H1 (cell line): ENCODE measurements at regions not wholly inside any gene's neighbourhood (a gene's known extent, or its start where the extent isn't known, plus 50 kb on each side); places are given as distances from the start of the nearest gene placed in this dataset.

ENCODE experiments used
- CTCF ChIA-PET: fragments of 300-600 bp; sonication (Branson Sonifier 250); formaldehyde crosslinking; loops from one replicate; lab custom pipeline; 2021; ENCODE audit not compliant: partially characterized antibody; lab: Charles Lee
- POLR2A ChIA-PET: fragments of 300-600 bp; sonication (Branson Sonifier 250); formaldehyde crosslinking; loops from one replicate; lab custom pipeline; 2021; ENCODE audit warnings: inconsistent platforms; ENCODE audit not compliant: partially characterized antibody; lab: Charles Lee
- DNase-seq, 2 experiments: peaks; one replicate each; pipeline versions ENCODE4 v3.0.0 to v3.0.0-alpha.2; 2010 to 2022; ENCODE audit warnings: low spot score in 2 of 2, low read depth in 1 of 2, mixed read lengths in 1 of 2
- FAIRE-seq: peaks from 2 replicates; lab custom pipeline; 2011; peaks lifted over from hg19 to GRCh38; lab: Jason Lieb, UNC
- H2AFZ ChIP-seq: 2 replicates; pipeline ENCODE4 v1.8.1; 2012; ENCODE audit warnings: low read length, inconsistent platforms
- H2AK5ac ChIP-seq: 2 replicates; pipeline ENCODE4 v1.6.1; 2013; ENCODE audit warnings: low read depth, low read length
- H2BK120ac ChIP-seq: replicated peaks from 2 replicates; pipeline ENCODE3; 2013; ENCODE audit warnings: low read depth, low read length, inconsistent platforms
- H2BK12ac ChIP-seq: 2 replicates; pipeline ENCODE4 v1.6.1; 2013; ENCODE audit warnings: low read depth, low read length
- H2BK15ac ChIP-seq: 2 replicates; pipeline ENCODE4 v1.6.1; 2013; ENCODE audit warnings: low read length
- H2BK20ac ChIP-seq: 2 replicates; pipeline ENCODE4 v1.6.1; 2013; ENCODE audit warnings: low read length
- H2BK5ac ChIP-seq: 2 replicates; pipeline ENCODE4 v1.6.1; 2013; ENCODE audit warnings: low read depth, low read length
- H3K14ac ChIP-seq: 2 replicates; pipeline ENCODE4 v1.6.1; 2013; ENCODE audit warnings: inconsistent platforms; ENCODE audit not compliant: insufficient read length
- H3K18ac ChIP-seq: 2 replicates; pipeline ENCODE4 v1.6.1; 2013; ENCODE audit warnings: low read length; ENCODE audit errors: extremely low read depth
- H3K23ac ChIP-seq: 2 replicates; pipeline ENCODE4 v1.6.1; 2013; ENCODE audit warnings: inconsistent platforms; ENCODE audit not compliant: insufficient read length
- H3K23me2 ChIP-seq: 2 replicates; pipeline ENCODE4 v1.6.1; 2013; ENCODE audit warnings: low read depth, low read length
- H3K27ac ChIP-seq: 2 replicates; pipeline ENCODE4 v1.6.1; 2011; ENCODE audit warnings: low read depth, low read length, inconsistent platforms
- H3K27me3 ChIP-seq, 4 experiments: replicated peaks in 1 of 4; 1 replicate in 1 of 4; 2 replicates in 3 of 4; pipeline versions ENCODE4 v1.6.1 to v1.8.1; 2011 to 2013; ENCODE audit warnings: low read length in 3 of 4, mild to moderate bottlenecking in 3 of 4, inconsistent platforms in 2 of 4, mixed read lengths in 2 of 4, moderate library complexity in 1 of 4; ENCODE audit not compliant: control insufficient read depth in 3 of 4, insufficient read depth in 3 of 4; ENCODE audit errors: extremely low read depth in 1 of 4
- H3K36me3 ChIP-seq, 4 experiments: 2 replicates each; pipeline versions ENCODE4 v1.6.1 to v1.8.1; 2011 to 2013; ENCODE audit warnings: mild to moderate bottlenecking in 4 of 4, low read length in 3 of 4, moderate library complexity in 2 of 4, control low read depth in 1 of 4, inconsistent platforms in 1 of 4; ENCODE audit not compliant: insufficient read depth in 4 of 4, control insufficient read depth in 2 of 4
- H3K4ac ChIP-seq: replicated peaks from 2 replicates; pipeline ENCODE3; 2013; ENCODE audit warnings: low read length, low read depth, mixed read lengths, inconsistent platforms; ENCODE audit not compliant: insufficient read length
- H3K4me1 ChIP-seq, 4 experiments: replicated peaks in 1 of 4; 1 replicate in 1 of 4; 2 replicates in 3 of 4; pipeline versions ENCODE4 v1.6.1 to v1.8.1; 2011 to 2013; ENCODE audit warnings: low read length in 3 of 4, inconsistent platforms in 2 of 4, mixed read lengths in 1 of 4; ENCODE audit not compliant: insufficient read depth in 4 of 4, control insufficient read depth in 3 of 4
- H3K4me2 ChIP-seq, 2 experiments: 2 replicates each; pipeline versions ENCODE4 v1.6.1 to v1.8.1; 2011 to 2013; ENCODE audit warnings: low read depth in 2 of 2, low read length in 2 of 2, control low read depth in 1 of 2, inconsistent platforms in 1 of 2, mild to moderate bottlenecking in 1 of 2; ENCODE audit not compliant: insufficient read depth in 1 of 2
- H3K4me3 ChIP-seq, 4 experiments: fragments of 200-600, 300-600 bp in 1 of 4; sonication (generic), shearing (Covaris generic), sonication (Bioruptor Twin) in 1 of 4; 2 replicates each; pipeline versions ENCODE4 v1.5.1 to v1.8.1; 2011 to 2016; ENCODE audit warnings: low read length in 4 of 4, low read depth in 3 of 4, control low read depth in 2 of 4, inconsistent platforms in 2 of 4, mild to moderate bottlenecking in 2 of 4, mixed read lengths in 1 of 4, moderate library complexity in 1 of 4; ENCODE audit not compliant: insufficient read depth in 2 of 4; ENCODE audit errors: extremely low read depth in 1 of 4
- H3K56ac ChIP-seq: replicated peaks from 2 replicates; pipeline ENCODE3; 2013; ENCODE audit warnings: low read depth, mild to moderate bottlenecking, mixed read lengths, low read length, inconsistent platforms; ENCODE audit not compliant: insufficient read length
- H3K79me1 ChIP-seq: 2 replicates; pipeline ENCODE4 v1.6.1; 2013; ENCODE audit warnings: low read depth, low read length, control low read depth
- H3K79me2 ChIP-seq, 2 experiments: 2 replicates each; pipeline versions ENCODE4 v1.6.1 to v1.8.1; 2012 to 2013; ENCODE audit warnings: low read length in 2 of 2, mild to moderate bottlenecking in 2 of 2, inconsistent platforms in 1 of 2; ENCODE audit not compliant: insufficient read depth in 2 of 2, control insufficient read depth in 1 of 2
- H3K9ac ChIP-seq, 4 experiments: replicated peaks in 1 of 4; 1 replicate in 1 of 4; 2 replicates in 3 of 4; pipeline versions ENCODE4 v1.6.1 to v1.8.1; 2011 to 2013; ENCODE audit warnings: low read depth in 3 of 4, low read length in 3 of 4, control low read depth in 2 of 4, mild to moderate bottlenecking in 2 of 4, moderate library complexity in 2 of 4, inconsistent platforms in 1 of 4; ENCODE audit errors: extremely low read depth in 1 of 4
- H3K9me3 ChIP-seq, 2 experiments: 2 replicates each; pipeline versions ENCODE4 v1.6.1 to v1.8.1; 2012 to 2013; ENCODE audit warnings: mild to moderate bottlenecking in 2 of 2, moderate library complexity in 2 of 2, control low read depth in 1 of 2, inconsistent platforms in 1 of 2, low read depth in 1 of 2, low read length in 1 of 2, mixed read lengths in 1 of 2; ENCODE audit not compliant: insufficient read depth in 2 of 2
- H4K20me1 ChIP-seq, 2 experiments: replicated peaks in 1 of 2; 2 replicates each; pipeline versions ENCODE3 to v1.8.1; 2011 to 2013; ENCODE audit warnings: inconsistent platforms in 2 of 2, low read length in 2 of 2, mild to moderate bottlenecking in 1 of 2; ENCODE audit not compliant: insufficient read depth in 2 of 2, control insufficient read depth in 1 of 2
- H4K5ac ChIP-seq: 2 replicates; pipeline ENCODE4 v1.6.1; 2013; ENCODE audit warnings: low read length, low read depth, mixed read lengths, inconsistent platforms; ENCODE audit not compliant: insufficient read length
- H4K8ac ChIP-seq: 2 replicates; pipeline ENCODE4 v1.8.0; 2013; ENCODE audit warnings: mild to moderate bottlenecking, moderate library complexity, low read length, inconsistent platforms; ENCODE audit not compliant: insufficient read depth; ENCODE audit errors: extremely low read depth
- H4K91ac ChIP-seq: replicated peaks from 2 replicates; pipeline ENCODE3; 2013; ENCODE audit warnings: low read length, mixed read lengths, inconsistent platforms; ENCODE audit not compliant: insufficient read length
- BACH1 ChIP-seq: IDR thresholded peaks from 2 replicates; pipeline ENCODE4 v1.6.1; 2012; ENCODE audit warnings: low read length, improper control_type of control experiment
- BCL11A ChIP-seq, 2 experiments: IDR thresholded peaks; one replicate each; pipeline ENCODE4 v1.6.1; 2011; ENCODE audit warnings: low read depth in 2 of 2, low read length in 2 of 2, mild to moderate bottlenecking in 2 of 2
- CTBP2 ChIP-seq: IDR thresholded peaks from 2 replicates; pipeline ENCODE4 v1.7.0; 2011; ENCODE audit warnings: borderline replicate concordance, mild to moderate bottlenecking, moderate library complexity, mixed read lengths, low read length; ENCODE audit not compliant: insufficient read depth, insufficient read length
- E2F6 ChIP-seq: IDR thresholded peaks from 2 replicates; pipeline ENCODE4 v1.6.1; 2012; ENCODE audit warnings: inconsistent platforms
- MAFK ChIP-seq: IDR thresholded peaks from 2 replicates; pipeline ENCODE4 v1.6.1; 2012; ENCODE audit warnings: low read depth, mild to moderate bottlenecking, improper control_type of control experiment, low read length
- POLR2AphosphoS5 ChIP-seq: IDR thresholded peaks from 2 replicates; pipeline ENCODE4 v1.6.1; 2011; ENCODE audit warnings: low read depth, low read length
- SP1 ChIP-seq: IDR thresholded peaks from 2 replicates; pipeline ENCODE4 v1.6.1; 2011; ENCODE audit warnings: low read depth, low read length
- TBP ChIP-seq: IDR thresholded peaks from 2 replicates; pipeline ENCODE4 v1.6.1; 2011; ENCODE audit warnings: low read depth, low read length, improper control_type of control experiment
- TEAD4 ChIP-seq: IDR thresholded peaks from 2 replicates; pipeline ENCODE4 v1.6.1; 2012; ENCODE audit warnings: low read depth, low read length, inconsistent platforms, mixed read lengths
- WGBS, 2 experiments: shearing (Covaris generic) in 1 of 2; methylation state at CpG; one replicate each; pipeline versions ENCODE4 v1.1.6 to v1.1.7; 2013 to 2015; ENCODE audit warnings: low lambda C conversion rate in 2 of 2, mixed read lengths in 2 of 2, inconsistent platforms in 1 of 2, low coverage in 1 of 2, missing lambda C conversion rate in 1 of 2; ENCODE audit not compliant: insufficient replicate concordance in 2 of 2, insufficient coverage in 1 of 2, insufficient read length in 1 of 2; ENCODE audit errors: extremely low coverage in 1 of 2, missing lambda C conversion rate in 1 of 2; 5-methylcytosine and 5-hydroxymethylcytosine counted together

GRCh38 chr1:4058706-4059105, 158.6 kb upstream of the C1orf174 start:
- Histone ChIP-seq H3K23ac (no peak overlapping the region), H3K79me2 (no peaks in the 10 kb centered on the region), H3K23me2 (no peaks in the 10 kb centered on the region), H3K4me1 (no peaks in the 10 kb centered on the region), H3K18ac (no peak overlapping the region; the same call in 1 of the 2 replicates), H3K27ac (no peak overlapping the region), H3K9me3 (no peaks in the 10 kb centered on the region), H3K79me1 (no peaks in the 10 kb centered on the region), H2BK5ac (no peak overlapping the region), H2AK5ac (no peak overlapping the region), H2AFZ (no peak overlapping the region), H4K91ac (no peak overlapping the region), H2BK20ac (no peak overlapping the region), H3K56ac (no peak overlapping the region), H3K27me3 (no peaks in the 10 kb centered on the region), H2BK15ac (no peak overlapping the region), H2BK12ac (no peak overlapping the region), H3K4ac (no peak overlapping the region), H3K4me3 (no peak overlapping the region), H3K9ac (no peak overlapping the region), H3K36me3 (no peaks in the 10 kb centered on the region), H4K20me1 (no peaks in the 10 kb centered on the region), H3K14ac (no peak overlapping the region), H4K8ac (no peak overlapping the region; the same call in 1 of the 2 replicates), H4K5ac (no peak overlapping the region), H2BK120ac (no peak overlapping the region), H3K4me2 (no peak overlapping the region)
- FAIRE-seq (no peak), DNase-seq (no peak)
- ChIA-PET POLR2A (no interaction called here), CTCF (no interaction called here)
- 79% methylated on average over 8 of the region's 8 CpGs; no CpG with 5 or more reads in 1 of the 2 experiments for WGBS, 2 experiments
- TF ChIP-seq CTBP2 (no peak), POLR2AphosphoS5 (no peak), E2F6 (no peak), SP1 (no peak), MAFK (no peak), BCL11A (IDR thresholded peaks at IDR 0.05; ENCODE audit: low read depth in 2 of 2, low read length in 2 of 2) (no peak), BACH1 (no peak), TBP (no peak), TEAD4 (no peak)
